T-helper 9 cell (primary cell): ENCODE measurements at regions not wholly inside any gene's neighbourhood (a gene's known extent, or its start where the extent isn't known, plus 50 kb on each side); places are given as distances from the start of the nearest gene placed in this dataset.
"Not testable (repeated sequence)": the region's sequence is repeated elsewhere in the genome, so short reads cannot be mapped to it uniquely, and the experiment has no call there.

Experiments
- DNase-seq: peaks from one replicate; pipeline ENCODE4 v3.0.0-alpha.2; 2020

- DNase-seq: no peak
Observed at GRCh38 chr3:70471464-70472342, 159.3 kb upstream of the MDFIC2 start.

DNA sequence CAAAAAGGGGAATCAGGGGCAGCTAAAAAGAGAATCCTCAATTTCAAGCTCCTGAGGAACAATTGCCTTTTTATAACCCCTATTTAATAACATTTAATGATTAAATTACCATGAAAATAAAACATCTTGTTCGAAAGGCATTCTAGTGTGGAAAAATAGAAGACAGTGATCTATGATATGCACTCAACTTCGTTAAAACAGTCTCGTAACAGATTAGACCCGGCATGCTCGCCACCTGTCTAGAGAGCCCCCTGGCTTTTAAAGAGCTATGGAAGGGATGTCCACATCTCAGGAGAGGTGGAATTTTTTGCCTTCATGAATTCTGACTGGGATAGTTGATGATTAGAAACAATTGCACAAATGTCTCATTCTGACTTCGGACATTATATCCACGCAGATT, 153.7 kb upstream of the MDFIC2 start:
- DNase-seq: no peak

- no peak for DNase-seq
Observed at GRCh38 chr3:70464876-70465275, 152.4 kb upstream of the MDFIC2 start.

DNA sequence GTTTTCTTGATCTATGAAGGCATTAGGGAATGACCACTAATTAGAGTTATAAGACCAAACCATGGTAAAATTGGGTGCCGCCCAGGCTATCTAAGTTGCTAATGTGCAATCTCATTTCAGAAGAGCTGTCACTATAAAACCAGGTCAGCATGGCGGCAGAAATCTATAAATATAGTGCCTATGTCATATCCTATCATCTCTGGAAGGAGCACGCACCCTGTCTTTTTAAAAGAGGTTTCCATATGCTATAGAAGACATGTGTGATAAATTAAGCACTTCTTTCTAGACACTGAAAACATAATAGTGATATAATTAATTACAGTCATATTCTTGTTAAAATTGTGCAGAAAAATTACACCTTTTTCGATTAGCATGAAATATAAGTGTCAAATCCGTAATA, 152.0 kb upstream of the MDFIC2 start:
- DNase-seq: no peak

DNA sequence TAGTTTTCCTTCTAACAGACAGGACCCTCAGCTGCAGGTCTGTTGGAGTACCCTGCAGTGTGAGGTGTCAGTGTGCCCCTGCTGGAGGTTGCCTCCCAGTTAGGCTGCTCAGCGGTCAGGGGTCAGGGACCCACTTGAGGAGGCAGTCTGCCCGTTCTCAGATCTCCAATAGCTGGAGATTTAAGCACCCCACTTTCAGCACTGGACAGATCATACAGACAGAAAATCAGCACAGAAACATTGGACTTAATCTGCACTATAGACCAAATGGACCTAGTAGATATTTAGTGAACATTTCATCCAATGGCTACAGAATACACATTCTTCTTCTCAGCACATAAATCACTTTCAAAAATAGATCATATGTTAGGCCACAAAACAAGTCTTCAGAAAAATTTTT, 137.8 kb upstream of the MDFIC2 start:
- DNase-seq: not testable (repeated sequence)

GRCh38 chr3:70435422-70435821, 123.0 kb upstream of the MDFIC2 start:
- DNase-seq: not testable (repeated sequence)

- DNase-seq: no peak
Observed at GRCh38 chr3:70433091-70433490, 120.7 kb upstream of the MDFIC2 start.

DNA sequence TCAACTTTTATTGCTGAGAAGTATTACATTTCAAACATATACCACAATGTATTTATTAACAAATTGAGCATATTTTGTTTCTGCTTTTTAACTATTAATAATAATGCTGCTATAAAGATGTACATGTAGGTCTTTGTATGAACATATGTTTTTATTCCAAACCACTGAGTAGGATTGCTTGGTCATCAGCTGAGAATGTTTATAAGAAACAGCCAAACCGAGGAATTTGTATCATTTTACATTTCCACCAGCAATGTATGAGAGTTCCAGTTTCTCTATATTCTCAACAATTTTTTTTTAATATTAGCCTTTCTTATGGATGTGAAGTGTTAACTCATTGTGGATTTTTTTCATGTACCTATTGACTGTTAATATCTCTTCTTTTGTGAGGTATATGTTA, 119.5 kb upstream of the MDFIC2 start:
- DNase-seq: no peak

- no peak for DNase-seq
Observed at GRCh38 chr3:70426071-70426470, 113.6 kb upstream of the MDFIC2 start.

DNA sequence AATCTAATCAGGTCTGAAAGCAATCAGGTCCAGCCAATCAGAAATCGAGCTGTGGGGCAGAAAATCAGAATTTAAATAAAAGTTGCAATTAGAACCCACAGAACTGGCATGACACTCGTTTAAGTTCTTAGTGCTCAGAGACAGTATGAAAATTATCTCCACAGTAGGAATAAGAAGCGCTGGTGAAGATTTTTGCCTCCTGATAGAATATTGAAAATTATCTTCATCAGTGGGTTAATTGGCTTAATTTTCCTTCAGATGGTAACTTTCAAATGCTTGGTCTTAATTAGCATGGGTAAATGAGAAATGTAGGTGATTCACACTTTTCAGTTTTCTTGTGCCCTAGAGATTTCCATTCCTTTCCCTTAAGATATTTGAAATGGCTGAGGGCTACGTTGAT, 109.1 kb upstream of the MDFIC2 start:
- no peak for DNase-seq

DNA sequence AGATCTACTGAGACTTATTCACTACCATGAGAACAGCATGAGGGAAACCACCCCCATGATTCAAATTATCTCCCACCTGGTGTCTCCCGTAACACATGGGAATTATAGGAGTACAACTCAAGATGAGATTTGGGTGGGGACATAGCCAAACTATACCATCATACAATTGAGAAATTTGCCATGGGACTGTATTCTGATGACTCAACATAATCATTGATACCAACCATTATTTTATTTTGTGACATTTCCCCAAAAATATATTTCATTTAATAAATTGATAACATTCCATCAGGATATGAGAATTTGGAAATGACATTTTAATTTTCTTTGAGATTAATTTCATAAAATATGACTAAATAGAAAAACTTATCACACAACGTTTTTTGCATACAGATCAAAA, 96.6 kb upstream of the MDFIC2 start:
- DNase-seq: no peak

DNA sequence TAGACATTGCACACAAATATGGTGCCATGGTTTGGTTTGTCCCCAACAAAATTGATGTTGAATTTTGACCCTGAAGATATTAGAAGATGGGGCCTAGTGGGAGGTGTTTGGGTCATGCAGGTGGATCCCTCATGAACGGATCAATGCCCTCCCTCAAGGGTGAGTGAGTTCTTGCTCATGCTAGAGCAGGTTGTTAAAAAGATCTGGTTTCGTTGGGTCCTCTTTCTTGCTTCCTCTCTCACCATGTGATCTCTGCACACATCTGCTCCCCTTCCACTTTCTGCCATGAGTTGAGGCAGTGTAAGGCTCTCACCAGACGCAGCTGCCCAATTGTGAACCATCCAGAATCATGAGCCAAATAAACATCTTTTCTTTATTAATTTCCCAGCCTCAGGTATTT, 87.8 kb upstream of the MDFIC2 start:
- DNase-seq: no peak

DNA sequence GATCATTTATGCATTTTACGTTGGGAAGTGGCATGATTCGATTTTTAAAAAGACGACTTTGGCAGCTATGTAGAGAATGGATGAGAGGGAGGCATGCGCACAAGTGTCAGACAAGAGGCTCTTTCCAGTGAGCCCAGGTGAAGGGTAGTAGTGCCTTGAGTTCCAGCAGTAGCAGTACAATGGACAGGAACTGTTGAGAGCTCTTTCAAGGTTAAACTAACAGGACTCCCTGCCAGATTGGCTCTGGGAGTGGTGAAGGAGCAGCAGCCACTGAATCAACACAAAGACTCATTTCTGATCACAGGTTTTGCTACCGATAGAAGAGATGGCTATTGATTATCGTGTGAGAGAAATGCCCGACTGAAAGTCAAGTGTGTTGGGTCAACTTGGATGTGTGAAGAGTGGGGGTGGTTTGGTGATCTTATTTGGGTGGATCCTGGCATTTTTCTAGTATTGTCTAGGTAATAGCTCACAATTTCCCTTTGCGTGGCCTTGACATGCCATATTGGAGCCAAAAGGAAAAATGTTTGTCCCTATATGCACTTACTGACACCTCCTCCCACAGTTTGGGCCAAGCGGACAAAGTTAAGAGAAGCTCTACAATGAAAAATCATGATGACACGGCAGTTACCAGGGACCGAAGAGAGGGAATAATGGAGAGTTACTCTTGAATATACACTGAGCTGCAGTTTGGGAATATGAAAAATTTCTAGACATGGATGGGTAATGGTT, 81.6 kb upstream of the MDFIC2 start:
- DNase-seq: no peak

- DNase-seq: no peak
Observed at GRCh38 chr3:70392227-70392626, 79.8 kb upstream of the MDFIC2 start.

GRCh38 chr3:70387889-70388288, 75.5 kb upstream of the MDFIC2 start:
- no peak for DNase-seq

DNA sequence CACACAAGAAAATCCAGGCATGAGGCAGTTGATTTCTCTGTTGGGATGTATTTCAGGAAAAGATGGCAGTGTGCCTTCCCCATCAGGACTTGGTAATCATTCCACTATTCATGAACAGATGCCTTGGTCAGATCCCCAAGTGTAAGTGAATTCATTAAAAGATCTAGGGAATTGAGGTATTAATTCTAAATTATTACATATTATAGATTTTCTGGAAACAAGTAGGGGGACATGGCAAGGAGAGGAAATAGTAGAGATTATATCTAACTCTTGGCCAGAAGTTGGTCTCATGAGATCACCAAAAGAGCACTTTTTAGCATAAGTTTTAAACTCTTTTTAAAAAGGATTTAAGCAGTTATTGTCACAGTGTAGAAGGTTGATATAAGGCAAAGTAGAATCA, 74.4 kb upstream of the MDFIC2 start:
- DNase-seq: no peak

- no peak for DNase-seq
Observed at GRCh38 chr3:70386043-70386442, 73.6 kb upstream of the MDFIC2 start.

- DNase-seq: no peak
Observed at GRCh38 chr3:70383360-70383831, 71.0 kb upstream of the MDFIC2 start.

DNA sequence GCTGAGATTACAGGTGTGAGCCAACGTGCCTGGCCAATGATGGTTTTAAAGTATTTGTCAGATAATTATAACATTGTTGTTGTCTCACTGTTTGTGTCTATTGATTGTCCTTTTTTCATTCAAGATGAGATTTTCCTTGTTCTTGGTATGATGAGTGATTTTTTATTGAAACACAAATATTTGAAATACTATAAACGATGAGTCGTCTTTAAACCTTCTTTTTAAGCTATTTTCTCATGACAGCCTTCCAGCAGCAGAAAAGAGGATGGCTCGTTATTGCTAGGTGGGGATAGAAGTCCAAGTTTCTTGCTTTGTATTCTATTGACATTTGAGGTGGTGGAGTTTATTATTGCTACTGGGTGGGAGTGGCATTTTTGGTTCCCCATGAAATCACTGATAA, 61.7 kb upstream of the MDFIC2 start:
- no peak for DNase-seq
